CD8-positive, alpha-beta memory T cell (primary cell): ENCODE measurements at regions not wholly inside any gene's neighbourhood (a gene's known extent, or its start where the extent isn't known, plus 50 kb on each side); places are given as distances from the start of the nearest gene placed in this dataset.

Experiments used
- CTCF ChIA-PET: fragments of 350-600 bp; sonication (Branson Sonifier 250); formaldehyde crosslinking; loops from one replicate; lab custom pipeline; 2021; ENCODE audit warnings: antibody characterized with exemption; lab: Charles Lee
- POLR2A ChIA-PET: fragments of 350-600 bp; sonication (Branson Sonifier 250); formaldehyde crosslinking; loops from one replicate; lab custom pipeline; 2021; ENCODE audit warnings: antibody characterized with exemption; lab: Charles Lee
- DNase-seq, 5 donors: peaks; one replicate each; pipeline versions ENCODE4 v3.0.0 to v3.0.0-alpha.2; 2020 to 2022; ENCODE audit warnings: mixed read lengths in 1 of 5
- H3K27ac ChIP-seq: one replicate; pipeline ENCODE4 v1.7.0; 2013; ENCODE audit warnings: low read depth, mild to moderate bottlenecking, low read length, moderate library complexity
- H3K27me3 ChIP-seq: 2 replicates; pipeline ENCODE4 v1.7.0; 2013; ENCODE audit warnings: low read length, mild to moderate bottlenecking; ENCODE audit not compliant: insufficient read depth, poor library complexity, severe bottlenecking
- H3K36me3 ChIP-seq: 2 replicates; pipeline ENCODE4 v1.7.0; 2013; ENCODE audit warnings: mild to moderate bottlenecking, low read length, moderate library complexity; ENCODE audit not compliant: insufficient read depth
- H3K4me1 ChIP-seq: 2 replicates; pipeline ENCODE4 v1.7.0; 2013; ENCODE audit warnings: mild to moderate bottlenecking, low read length, moderate library complexity; ENCODE audit not compliant: insufficient read depth
- H3K4me3 ChIP-seq: 2 replicates; pipeline ENCODE4 v1.7.0; 2013; ENCODE audit warnings: mild to moderate bottlenecking, low read length
- H3K9me3 ChIP-seq: 2 replicates; pipeline ENCODE4 v1.7.0; 2013; ENCODE audit warnings: mild to moderate bottlenecking, low read length
- H3K27ac Mint-ChIP-seq, 8 donors: one replicate each; pipeline ENCODE4 v1.8.0; 2020 to 2021; ENCODE audit warnings: mixed read lengths in 8 of 8, mild to moderate bottlenecking in 6 of 8, inconsistent platforms in 3 of 8, moderate library complexity in 3 of 8
- H3K27me3 Mint-ChIP-seq, 2 donors: one replicate each; pipeline ENCODE4 v1.8.0; 2020 to 2021; ENCODE audit warnings: mixed read lengths in 2 of 2, mild to moderate bottlenecking in 1 of 2, moderate library complexity in 1 of 2
- H3K36me3 Mint-ChIP-seq, 3 donors: one replicate each; pipeline ENCODE4 v1.8.0; 2020 to 2021; ENCODE audit warnings: mixed read lengths in 3 of 3, inconsistent platforms in 1 of 3, mild to moderate bottlenecking in 1 of 3
- H3K4me1 Mint-ChIP-seq, 3 donors: one replicate each; pipeline ENCODE4 v1.8.0; 2020 to 2021; ENCODE audit warnings: mixed read lengths in 3 of 3, inconsistent platforms in 1 of 3, mild to moderate bottlenecking in 1 of 3
- H3K4me3 Mint-ChIP-seq, 7 donors: one replicate each; pipeline ENCODE4 v1.8.0; 2020 to 2021; ENCODE audit warnings: mixed read lengths in 7 of 7, mild to moderate bottlenecking in 6 of 7, moderate library complexity in 4 of 7, inconsistent platforms in 2 of 7
- H3K9me3 Mint-ChIP-seq, 5 donors: one replicate each; pipeline ENCODE4 v1.8.0; 2020 to 2022; ENCODE audit warnings: mixed read lengths in 5 of 5, mild to moderate bottlenecking in 3 of 5, moderate library complexity in 2 of 5, inconsistent platforms in 1 of 5

GRCh38 chr3:81311321-81311720 lies 450.1 kb downstream of the GBE1 start:
- DNase-seq, result no peak
- no peaks in the 10 kb centered on the region for H3K9me3 ChIP-seq
- no peak overlapping the region for H3K4me3 ChIP-seq
- CTCF ChIA-PET, result no interaction called here
- Mint-ChIP-seq H3K27me3 (no peaks in the 10 kb centered on the region), H3K4me1 (no peaks in the 10 kb centered on the region), H3K36me3 (no peaks in the 10 kb centered on the region), H3K27ac (no peak overlapping the region), H3K4me3 (no peak overlapping the region), H3K9me3 (peaks cover 0 to 4% (median 3%) of the 10 kb centered on the region in 5 donors)
- H3K4me1 ChIP-seq, result no peaks in the 10 kb centered on the region
- POLR2A ChIA-PET, result no interaction called here
- no peak overlapping the region for H3K27ac ChIP-seq
- H3K36me3 ChIP-seq, result no peaks in the 10 kb centered on the region
- H3K27me3 ChIP-seq, result no peaks in the 10 kb centered on the region

- DNase-seq, result no peak
- H3K36me3 ChIP-seq, result no peaks in the 10 kb centered on the region
- CTCF ChIA-PET, result no interaction called here
- Mint-ChIP-seq H3K4me1 (no peaks in the 10 kb centered on the region), H3K27ac (no peak overlapping the region), H3K9me3 (peaks cover 0 to under 1% (median 0%) of the 10 kb centered on the region in 5 donors), H3K4me3 (no peak overlapping the region), H3K27me3 (no peaks in the 10 kb centered on the region), H3K36me3 (no peaks in the 10 kb centered on the region)
- no peak overlapping the region for H3K4me3 ChIP-seq
- H3K27me3 ChIP-seq, result no peaks in the 10 kb centered on the region
- no peak overlapping the region for H3K27ac ChIP-seq
- H3K9me3 ChIP-seq, result no peaks in the 10 kb centered on the region
- POLR2A ChIA-PET, result no interaction called here
- H3K4me1 ChIP-seq, result no peaks in the 10 kb centered on the region
Measured at GRCh38 chr3:81308306-81308705, 453.1 kb downstream of the GBE1 start.

GRCh38 chr3:81307221-81307620 lies 454.2 kb downstream of the GBE1 start:
- H3K9me3 Mint-ChIP-seq, result no peaks in the 10 kb centered on the region
- H3K27me3 Mint-ChIP-seq, result no peaks in the 10 kb centered on the region
- Histone ChIP-seq H3K27ac (no peak overlapping the region), H3K27me3 (no peaks in the 10 kb centered on the region), H3K4me1 (no peaks in the 10 kb centered on the region), H3K4me3 (no peak overlapping the region), H3K9me3 (no peaks in the 10 kb centered on the region), H3K36me3 (no peaks in the 10 kb centered on the region)
- H3K36me3 Mint-ChIP-seq, result no peaks in the 10 kb centered on the region
- H3K27ac Mint-ChIP-seq, result no peak overlapping the region
- no peaks in the 10 kb centered on the region for H3K4me1 Mint-ChIP-seq
- no peak for DNase-seq
- CTCF ChIA-PET, result no interaction called here
- no peak overlapping the region for H3K4me3 Mint-ChIP-seq
- POLR2A ChIA-PET, result no interaction called here

- ChIA-PET CTCF (no interaction called here), POLR2A (no interaction called here)
- no peak overlapping the region for H3K4me3 ChIP-seq
- H3K27ac ChIP-seq, result no peak overlapping the region
- H3K4me1 ChIP-seq, result no peaks in the 10 kb centered on the region
- Mint-ChIP-seq H3K9me3 (peaks cover 0 to 7% (median 2%) of the 10 kb centered on the region in 5 donors), H3K27ac (no peak overlapping the region), H3K27me3 (no peaks in the 10 kb centered on the region), H3K36me3 (no peaks in the 10 kb centered on the region), H3K4me3 (no peak overlapping the region), H3K4me1 (no peaks in the 10 kb centered on the region)
- H3K27me3 ChIP-seq, result no peaks in the 10 kb centered on the region
- H3K36me3 ChIP-seq, result no peaks in the 10 kb centered on the region
- no peaks in the 10 kb centered on the region for H3K9me3 ChIP-seq
- no peak for DNase-seq
Measured at GRCh38 chr3:81303321-81303720, 458.1 kb downstream of the GBE1 start.

GRCh38 chr3:81302045-81302444 lies 459.4 kb downstream of the GBE1 start:
- no peaks in the 10 kb centered on the region for H3K4me1 ChIP-seq
- no peaks in the 10 kb centered on the region for H3K36me3 Mint-ChIP-seq
- no peak overlapping the region for H3K27ac ChIP-seq
- no peaks in the 10 kb centered on the region for H3K36me3 ChIP-seq
- no peaks in the 10 kb centered on the region for H3K4me1 Mint-ChIP-seq
- no peak overlapping the region for H3K27ac Mint-ChIP-seq
- POLR2A ChIA-PET, result no interaction called here
- H3K27me3 Mint-ChIP-seq, result no peaks in the 10 kb centered on the region
- no peaks in the 10 kb centered on the region for H3K27me3 ChIP-seq
- H3K4me3 ChIP-seq, result no peak overlapping the region
- CTCF ChIA-PET, result no interaction called here
- H3K9me3 Mint-ChIP-seq, result peaks cover 0 to 8% (median 2%) of the 10 kb centered on the region in 5 donors
- no peak overlapping the region for H3K4me3 Mint-ChIP-seq
- DNase-seq, result no peak
- no peaks in the 10 kb centered on the region for H3K9me3 ChIP-seq

- Histone ChIP-seq H3K4me1 (no peaks in the 10 kb centered on the region), H3K27ac (no peak overlapping the region), H3K9me3 (no peaks in the 10 kb centered on the region), H3K27me3 (no peaks in the 10 kb centered on the region), H3K36me3 (no peaks in the 10 kb centered on the region), H3K4me3 (no peak overlapping the region)
- Mint-ChIP-seq H3K27ac (no peak overlapping the region), H3K4me3 (no peak overlapping the region), H3K27me3 (no peaks in the 10 kb centered on the region), H3K36me3 (no peaks in the 10 kb centered on the region), H3K4me1 (no peaks in the 10 kb centered on the region), H3K9me3 (peaks cover 2 to 12% (median 3%) of the 10 kb centered on the region in 5 donors)
- DNase-seq, result no peak
- ChIA-PET CTCF (no interaction called here), POLR2A (no interaction called here)
Measured at GRCh38 chr3:81301230-81301629, 460.2 kb downstream of the GBE1 start.

GRCh38 chr3:81300324-81300927 lies 461.0 kb downstream of the GBE1 start:
- H3K27ac Mint-ChIP-seq, result no peak overlapping the region

GRCh38 chr3:81299481-81299880 lies 462.0 kb downstream of the GBE1 start:
- Mint-ChIP-seq H3K9me3 (peaks cover 2 to 19% (median 4%) of the 10 kb centered on the region in 5 donors), H3K27me3 (no peaks in the 10 kb centered on the region), H3K36me3 (no peaks in the 10 kb centered on the region), H3K4me1 (no peaks in the 10 kb centered on the region), H3K4me3 (no peak overlapping the region), H3K27ac (no peak overlapping the region)
- Histone ChIP-seq H3K4me1 (no peaks in the 10 kb centered on the region), H3K4me3 (no peak overlapping the region), H3K27me3 (no peaks in the 10 kb centered on the region), H3K9me3 (no peaks in the 10 kb centered on the region), H3K27ac (no peak overlapping the region), H3K36me3 (no peaks in the 10 kb centered on the region)
- DNase-seq, result no peak
- POLR2A ChIA-PET, result no interaction called here
- CTCF ChIA-PET, result no interaction called here

More at GRCh38 chr3:81300324-81300927, 461.0 kb downstream of the GBE1 start:
- H3K36me3 ChIP-seq, result no peaks in the 10 kb centered on the region
- H3K9me3 ChIP-seq, result no peaks in the 10 kb centered on the region
- Mint-ChIP-seq H3K27me3 (no peaks in the 10 kb centered on the region), H3K4me3 (no peak overlapping the region), H3K9me3 (peaks cover 2 to 19% (median 4%) of the 10 kb centered on the region in 5 donors), H3K36me3 (no peaks in the 10 kb centered on the region), H3K4me1 (no peaks in the 10 kb centered on the region)
- H3K27ac ChIP-seq, result no peak overlapping the region
- ChIA-PET POLR2A (no interaction called here), CTCF (no interaction called here)
- DNase-seq, result no peak
- H3K4me3 ChIP-seq, result no peak overlapping the region
- no peaks in the 10 kb centered on the region for H3K4me1 ChIP-seq
- no peaks in the 10 kb centered on the region for H3K27me3 ChIP-seq
